ENCODE measurements at regions not wholly inside any gene's neighbourhood (a gene's known extent, or its start where the extent isn't known, plus 50 kb on each side); places are given as distances from the start of the nearest gene placed in this dataset.

DNA sequence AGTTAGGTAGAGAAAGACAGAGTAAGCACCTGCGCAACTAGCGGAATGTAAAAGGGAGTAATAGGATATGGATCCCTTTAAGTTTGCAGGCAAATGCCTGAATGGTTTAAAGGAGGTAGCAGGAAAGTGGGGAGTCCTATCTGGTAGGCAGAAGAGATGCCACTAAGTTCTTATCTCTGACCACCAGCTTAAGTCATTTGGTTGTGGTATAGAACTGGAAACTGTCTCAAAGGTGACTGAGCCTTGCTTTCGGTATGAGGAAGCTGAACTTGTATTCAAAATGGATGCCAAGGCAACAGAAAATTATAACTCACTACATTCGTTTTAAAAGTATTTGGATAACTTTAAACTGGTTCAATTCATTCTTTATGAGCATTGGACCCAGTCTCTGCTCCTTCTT lies 475.6 kb downstream of the DMRTA1 start:
- TF ChIP-seq, protein P1, sequence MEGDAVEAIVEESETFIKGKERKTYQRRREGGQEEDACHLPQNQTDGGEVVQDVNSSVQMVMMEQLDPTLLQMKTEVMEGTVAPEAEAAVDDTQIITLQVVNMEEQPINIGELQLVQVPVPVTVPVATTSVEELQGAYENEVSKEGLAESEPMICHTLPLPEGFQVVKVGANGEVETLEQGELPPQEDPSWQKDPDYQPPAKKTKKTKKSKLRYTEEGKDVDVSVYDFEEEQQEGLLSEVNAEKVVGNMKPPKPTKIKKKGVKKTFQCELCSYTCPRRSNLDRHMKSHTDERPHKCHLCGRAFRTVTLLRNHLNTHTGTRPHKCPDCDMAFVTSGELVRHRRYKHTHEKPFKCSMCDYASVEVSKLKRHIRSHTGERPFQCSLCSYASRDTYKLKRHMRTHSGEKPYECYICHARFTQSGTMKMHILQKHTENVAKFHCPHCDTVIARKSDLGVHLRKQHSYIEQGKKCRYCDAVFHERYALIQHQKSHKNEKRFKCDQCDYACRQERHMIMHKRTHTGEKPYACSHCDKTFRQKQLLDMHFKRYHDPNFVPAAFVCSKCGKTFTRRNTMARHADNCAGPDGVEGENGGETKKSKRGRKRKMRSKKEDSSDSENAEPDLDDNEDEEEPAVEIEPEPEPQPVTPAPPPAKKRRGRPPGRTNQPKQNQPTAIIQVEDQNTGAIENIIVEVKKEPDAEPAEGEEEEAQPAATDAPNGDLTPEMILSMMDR (IDR thresholded peaks at IDR 0.05 in 4 of 5, conservative IDR thresholded peaks at IDR 0.05 in 1 of 5), result no peak
- no peak for TF ChIP-seq POLR2A (IDR thresholded peaks at IDR 0.05)

Measured in gastrocnemius medialis (tissue), 4 donors.